ENCODE measurements at regions not wholly inside any gene's neighbourhood (a gene's known extent, or its start where the extent isn't known, plus 50 kb on each side); places are given as distances from the start of the nearest gene placed in this dataset.

GRCh38 chr6:163630991-163631390, 216.5 kb downstream of the QKI start:
- DNase-seq, result no peak

GRCh38 chr6:163630572-163630971, 216.1 kb downstream of the QKI start:
- no peak for DNase-seq

- DNase-seq, result no peak
Observed at GRCh38 chr6:163630096-163630495, 215.6 kb downstream of the QKI start.
